Mucosa of stomach (tissue), 1 donor: ENCODE measurements at regions not wholly inside any gene's neighbourhood (a gene's known extent, or its start where the extent isn't known, plus 50 kb on each side); places are given as distances from the start of the nearest gene placed in this dataset.
"Not testable (repeated sequence)": the region's sequence is repeated elsewhere in the genome, so short reads cannot be mapped to it uniquely, and the experiment has no call there.

ENCODE experiments used
- H3K27me3 ChIP-seq: one replicate; pipeline ENCODE4 v1.7.0; 2013; ENCODE audit warnings: mild to moderate bottlenecking, low read length; ENCODE audit not compliant: control insufficient read depth, insufficient read depth
- H3K36me3 ChIP-seq: one replicate; pipeline ENCODE4 v1.7.0; 2013; ENCODE audit warnings: low read length; ENCODE audit not compliant: control insufficient read depth, insufficient read depth
- H3K4me1 ChIP-seq: one replicate; pipeline ENCODE4 v1.7.0; 2013; ENCODE audit warnings: mild to moderate bottlenecking, low read length; ENCODE audit not compliant: control insufficient read depth, insufficient read depth
- H3K4me3 ChIP-seq: one replicate; pipeline ENCODE4 v1.7.0; 2013; ENCODE audit warnings: low read length
- H3K9ac ChIP-seq: one replicate; pipeline ENCODE4 v1.7.0; 2013; ENCODE audit warnings: mild to moderate bottlenecking, low read length, moderate library complexity
- H3K9me3 ChIP-seq: one replicate; pipeline ENCODE4 v1.7.0; 2013; ENCODE audit warnings: mild to moderate bottlenecking, low read length, moderate library complexity; ENCODE audit not compliant: control insufficient read depth
- donor health status: Pancreatic carcinoma.

DNA sequence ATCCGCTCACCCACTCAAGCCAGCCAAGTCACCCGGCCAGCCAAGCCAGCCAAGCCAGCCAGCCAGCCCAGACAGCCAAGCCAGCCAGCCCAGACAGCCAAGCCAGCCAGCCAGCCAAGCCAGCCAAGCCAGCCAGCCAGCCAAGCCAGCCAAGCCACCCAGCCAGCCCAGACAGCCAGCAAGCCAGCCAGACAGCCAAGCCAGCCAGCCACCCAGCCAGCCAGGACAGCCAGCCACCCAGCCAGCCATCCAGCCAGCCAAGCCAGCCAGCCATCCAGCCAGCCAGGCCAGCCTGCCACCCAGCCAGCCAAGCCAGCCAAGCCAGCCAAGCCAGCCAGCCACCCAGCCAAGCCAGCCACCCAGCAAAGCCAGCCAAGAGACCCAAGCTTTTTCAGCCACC lies 316.8 kb upstream of the PLGLB2 start:
- H3K4me3 ChIP-seq, H3K9ac ChIP-seq, H3K9me3 ChIP-seq, H3K27me3 ChIP-seq, H3K36me3 ChIP-seq, H3K4me1 ChIP-seq: not testable (repeated sequence)

DNA sequence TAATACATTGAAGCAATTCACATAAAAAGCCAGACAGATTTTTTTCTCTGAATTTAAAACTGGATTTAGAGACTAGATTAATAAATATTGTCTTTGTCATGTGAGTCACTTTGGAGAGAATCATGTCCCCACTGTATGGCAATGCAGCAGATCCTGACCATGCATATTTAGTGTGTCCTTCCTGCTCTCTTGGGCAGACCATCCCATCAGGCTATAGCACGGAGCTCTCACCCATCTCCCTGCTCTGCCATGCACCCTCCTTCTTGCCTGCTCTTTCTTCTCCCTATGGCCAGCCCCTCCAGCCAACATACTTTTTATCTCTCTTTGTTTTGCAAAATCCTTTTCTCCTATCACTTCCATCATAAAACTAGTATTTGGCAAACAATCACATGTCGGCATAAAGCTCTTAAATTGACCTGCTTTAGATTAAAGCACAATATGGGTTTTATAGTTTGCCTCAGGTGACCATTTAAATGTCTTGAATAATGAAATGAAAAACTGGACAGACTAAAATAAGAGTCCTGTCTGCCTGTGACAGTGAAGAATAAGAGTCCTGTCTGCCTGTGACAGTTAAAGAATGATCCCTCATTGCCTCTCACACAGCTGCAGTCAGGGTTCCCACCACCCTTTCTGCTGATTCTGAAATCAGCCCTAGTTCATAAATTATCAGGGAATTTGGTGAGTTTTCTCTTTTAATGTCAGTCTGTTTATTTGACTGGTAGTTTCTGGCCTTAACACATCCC lies 315.0 kb upstream of the PLGLB2 start:
- not testable (repeated sequence) for H3K36me3 ChIP-seq, H3K9me3 ChIP-seq, H3K4me1 ChIP-seq, H3K27me3 ChIP-seq, H3K9ac ChIP-seq, H3K4me3 ChIP-seq

DNA sequence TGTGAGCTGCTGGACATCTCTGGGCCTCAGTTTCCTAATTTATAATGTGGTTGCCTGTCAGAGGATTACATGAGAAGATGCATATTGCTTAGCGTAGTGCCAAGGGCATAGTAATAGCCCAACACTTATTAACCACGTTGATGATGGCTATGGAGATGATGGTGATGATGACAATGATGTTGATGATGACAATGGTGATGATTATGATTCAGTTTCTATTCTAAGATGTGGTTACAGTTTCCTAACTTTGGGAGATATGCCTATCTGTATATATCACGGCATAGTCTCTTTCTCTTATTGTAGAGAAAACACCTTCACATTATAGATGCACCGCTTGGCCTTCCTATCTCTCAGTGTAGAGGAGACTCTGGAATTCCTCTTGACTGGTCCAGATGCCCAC lies 311.9 kb upstream of the PLGLB2 start:
- not testable (repeated sequence) for H3K9ac ChIP-seq, H3K4me1 ChIP-seq, H3K9me3 ChIP-seq, H3K4me3 ChIP-seq, H3K36me3 ChIP-seq, H3K27me3 ChIP-seq

DNA sequence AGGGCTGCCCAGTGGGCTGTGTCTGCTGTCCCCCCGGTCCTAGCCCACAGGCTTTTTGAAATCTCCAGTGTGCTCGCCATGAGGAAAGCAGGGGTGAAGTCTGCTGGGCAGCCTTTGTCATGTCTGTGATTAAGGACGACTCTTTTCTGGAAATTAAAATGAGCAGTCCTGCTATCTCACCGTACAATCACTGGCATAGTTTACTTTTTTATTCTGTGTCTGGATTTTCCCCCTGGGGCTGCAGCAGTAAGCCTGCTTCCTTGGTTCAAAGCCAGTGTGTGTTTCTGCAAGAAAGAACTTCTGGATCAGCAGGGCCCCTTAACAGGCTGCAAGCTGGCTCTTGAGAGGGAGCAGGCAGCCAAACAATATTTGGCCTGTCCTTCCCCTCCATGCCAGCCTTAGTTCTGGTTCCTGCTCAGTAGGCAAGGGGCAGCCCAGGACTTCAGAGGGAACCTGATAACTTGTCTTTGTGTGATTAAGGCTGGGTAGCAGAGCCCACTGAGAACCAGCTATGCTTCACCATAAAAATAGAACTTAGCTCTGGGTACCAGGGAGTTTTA lies 310.1 kb upstream of the PLGLB2 start:
- not testable (repeated sequence) for H3K9ac ChIP-seq, H3K36me3 ChIP-seq, H3K4me3 ChIP-seq, H3K27me3 ChIP-seq, H3K4me1 ChIP-seq, H3K9me3 ChIP-seq

DNA sequence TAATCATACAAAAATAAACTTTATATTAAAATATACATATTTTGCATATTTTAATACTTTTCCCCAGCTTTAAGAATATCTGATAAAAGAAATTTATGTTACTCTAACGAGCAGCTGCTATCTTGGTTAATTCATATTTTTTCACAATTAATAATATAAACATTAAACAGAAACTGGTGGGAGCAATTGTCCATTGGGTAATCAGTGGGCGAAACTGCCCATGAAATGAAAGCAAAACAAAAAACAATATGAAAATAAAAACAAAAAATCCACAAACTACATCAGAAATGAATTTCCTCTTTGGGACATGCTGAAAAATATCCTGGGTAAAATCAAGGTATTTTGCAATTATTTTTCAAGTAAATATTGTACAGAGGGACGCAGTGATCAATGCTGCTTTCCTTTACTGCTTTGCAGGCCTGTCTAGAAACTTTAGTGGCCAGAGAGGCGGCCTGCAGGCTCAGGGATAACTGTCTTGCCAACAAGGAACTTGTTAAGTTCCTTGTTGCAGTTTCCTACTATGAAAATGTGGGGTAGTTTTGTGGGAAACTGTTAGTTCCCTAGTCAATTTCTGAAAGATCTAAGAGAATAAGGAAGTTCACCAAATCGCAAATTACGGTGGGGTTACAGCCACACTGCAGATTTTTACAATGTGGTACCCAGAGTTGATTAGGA lies 309.0 kb upstream of the PLGLB2 start:
- H3K27me3 ChIP-seq, H3K4me1 ChIP-seq, H3K9ac ChIP-seq, H3K4me3 ChIP-seq, H3K9me3 ChIP-seq, H3K36me3 ChIP-seq: not testable (repeated sequence)

DNA sequence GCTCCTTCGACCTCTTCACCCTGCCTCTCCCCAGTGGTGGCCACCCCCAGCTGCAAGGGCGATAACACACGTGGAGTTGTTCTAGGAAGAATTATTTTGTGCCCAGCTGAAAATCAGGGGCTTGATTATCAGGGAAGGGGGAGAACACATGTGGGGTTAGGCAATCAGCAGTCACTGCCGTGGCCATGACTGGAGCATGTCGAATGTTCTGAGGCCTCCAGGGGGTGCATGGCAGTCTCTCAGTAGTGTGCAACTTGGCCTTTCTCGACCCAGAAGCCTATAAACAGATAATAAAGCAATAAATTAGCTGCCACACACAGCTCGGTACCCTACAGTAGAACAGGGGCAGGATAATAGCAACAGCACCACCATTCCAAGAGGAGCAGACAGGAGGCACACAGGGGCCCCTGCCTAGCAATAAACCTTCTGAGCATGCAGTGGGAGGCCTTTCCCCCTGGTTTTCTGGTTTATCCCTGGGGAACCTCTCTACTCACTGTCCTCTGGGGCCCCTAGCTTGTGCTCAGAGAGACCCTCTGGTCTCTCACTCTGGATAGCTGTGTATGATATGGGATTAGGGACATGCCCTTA lies 308.2 kb upstream of the PLGLB2 start:
- not testable (repeated sequence) for H3K27me3 ChIP-seq, H3K4me1 ChIP-seq, H3K9ac ChIP-seq, H3K36me3 ChIP-seq, H3K4me3 ChIP-seq, H3K9me3 ChIP-seq

DNA sequence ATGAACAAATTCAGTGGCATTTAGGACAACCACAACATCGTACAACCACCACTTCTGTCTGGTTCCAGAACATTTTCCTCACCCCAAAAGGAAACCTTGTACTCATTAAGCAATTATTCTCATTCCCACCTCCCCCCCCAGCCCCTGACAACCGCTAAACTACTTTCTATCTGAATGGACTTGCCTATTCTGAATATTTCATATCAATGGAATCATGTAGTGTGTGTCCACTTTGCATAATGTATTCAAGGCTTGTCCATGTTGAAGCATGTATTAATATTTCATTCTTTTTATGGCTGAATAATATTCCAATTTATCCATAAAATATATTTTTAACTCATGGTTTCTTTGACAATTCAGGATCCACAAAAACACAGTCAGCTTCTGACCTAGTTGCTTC lies 307.2 kb upstream of the PLGLB2 start:
- not testable (repeated sequence) for H3K4me1 ChIP-seq, H3K36me3 ChIP-seq, H3K9me3 ChIP-seq, H3K27me3 ChIP-seq, H3K4me3 ChIP-seq, H3K9ac ChIP-seq

DNA sequence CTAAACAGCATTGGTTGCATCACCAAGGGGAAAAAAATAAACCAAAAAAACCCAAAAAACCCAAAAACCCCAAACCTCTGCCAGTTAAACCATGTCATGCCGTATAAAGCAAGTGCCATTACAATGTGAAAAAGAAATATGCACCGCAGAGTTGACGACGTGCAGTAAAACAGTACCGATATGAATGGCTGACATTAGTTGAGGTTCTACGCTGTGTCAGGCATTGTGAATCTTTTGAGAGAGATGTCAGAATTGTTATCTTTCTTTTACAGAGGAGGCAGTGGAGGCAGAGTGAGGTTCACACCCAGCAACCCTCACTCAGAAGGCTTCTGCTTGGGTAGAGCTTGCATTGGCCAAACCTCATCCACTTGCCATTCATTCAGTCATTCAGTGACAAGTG lies 306.5 kb upstream of the PLGLB2 start:
- H3K4me3 ChIP-seq, H3K9ac ChIP-seq, H3K4me1 ChIP-seq, H3K9me3 ChIP-seq, H3K27me3 ChIP-seq, H3K36me3 ChIP-seq: not testable (repeated sequence)

DNA sequence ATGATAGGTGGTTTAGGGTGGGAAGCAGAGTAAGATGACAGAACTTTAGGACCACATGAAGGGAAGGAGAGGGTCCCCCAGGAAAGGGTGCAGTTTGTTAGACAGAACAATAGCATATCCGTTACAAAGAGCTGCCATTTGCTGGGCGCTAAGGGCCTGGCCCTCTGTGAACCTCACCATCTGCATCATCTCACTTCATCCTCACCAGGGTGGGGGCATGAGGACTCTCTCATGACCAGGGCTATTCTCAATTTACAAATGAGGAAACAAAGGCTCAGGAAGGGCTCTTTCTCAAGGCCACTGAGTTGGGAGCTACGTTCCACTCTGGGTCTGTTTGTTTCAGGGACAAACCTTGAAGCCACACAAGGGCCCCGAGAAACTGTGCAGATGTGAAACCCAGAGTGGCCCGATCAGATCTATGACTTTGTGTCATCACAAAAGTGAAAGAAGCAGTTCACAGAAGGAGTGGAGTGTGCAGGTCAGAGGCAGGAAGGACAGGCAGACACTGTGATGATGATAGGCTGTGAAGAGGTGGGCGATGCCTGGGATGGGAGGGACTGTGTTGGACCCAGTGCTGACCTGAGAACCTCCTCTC lies 304.8 kb upstream of the PLGLB2 start:
- H3K27me3 ChIP-seq, H3K4me1 ChIP-seq, H3K9me3 ChIP-seq, H3K9ac ChIP-seq, H3K4me3 ChIP-seq, H3K36me3 ChIP-seq: not testable (repeated sequence)

DNA sequence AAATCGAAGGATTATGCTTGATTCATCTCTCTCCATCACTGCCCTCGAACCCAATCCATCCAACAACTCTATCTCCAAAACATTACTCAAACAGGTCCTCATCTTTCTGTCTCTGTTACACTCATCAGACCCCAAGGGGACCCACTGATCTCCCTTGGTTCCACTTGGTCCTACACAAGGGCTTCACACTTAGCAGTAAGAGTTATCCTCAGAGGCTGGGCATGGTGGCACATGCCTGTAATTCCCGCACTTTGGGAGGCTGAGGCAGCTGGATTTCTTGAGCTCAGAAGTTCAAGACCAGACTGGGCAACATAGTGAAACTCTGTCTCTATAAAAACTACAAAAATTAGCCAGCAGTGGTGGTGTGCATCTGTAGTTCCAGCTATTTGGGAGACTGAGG lies 302.9 kb upstream of the PLGLB2 start:
- not testable (repeated sequence) for H3K4me3 ChIP-seq, H3K9me3 ChIP-seq, H3K9ac ChIP-seq, H3K4me1 ChIP-seq, H3K27me3 ChIP-seq, H3K36me3 ChIP-seq

DNA sequence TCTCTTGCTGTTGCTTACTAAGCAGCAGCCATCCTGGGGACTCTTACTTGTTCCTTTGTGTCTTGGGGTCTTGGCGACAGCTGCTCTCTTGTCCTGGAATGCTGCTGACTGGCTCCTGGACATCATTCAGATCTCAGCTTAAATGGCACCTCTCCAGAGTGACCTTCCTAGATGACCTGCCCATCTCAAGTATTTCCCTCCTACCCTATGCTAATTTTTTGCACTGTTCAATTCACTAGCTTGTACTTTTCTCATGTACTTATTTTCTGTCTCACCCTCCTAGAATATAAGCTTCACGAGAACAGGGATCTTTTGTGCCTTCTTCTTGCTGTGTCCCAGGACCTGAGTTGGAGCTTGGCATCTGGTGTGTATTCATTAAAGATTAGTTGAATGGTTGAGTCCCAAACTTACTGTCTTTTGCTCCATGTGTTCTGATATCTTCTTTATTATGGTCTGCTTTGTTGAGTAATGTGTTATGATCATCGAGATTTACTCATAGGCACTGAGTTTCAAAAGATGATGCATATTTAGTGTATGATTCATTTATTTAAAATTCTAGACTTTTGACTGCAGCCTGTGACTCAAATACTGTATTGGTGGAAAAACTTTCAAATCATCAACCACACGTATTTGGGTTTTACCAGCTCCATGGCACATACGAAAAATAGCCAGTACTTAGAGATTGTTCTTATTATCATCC lies 302.1 kb upstream of the PLGLB2 start:
- not testable (repeated sequence) for H3K9ac ChIP-seq, H3K9me3 ChIP-seq, H3K27me3 ChIP-seq, H3K4me1 ChIP-seq, H3K36me3 ChIP-seq, H3K4me3 ChIP-seq

DNA sequence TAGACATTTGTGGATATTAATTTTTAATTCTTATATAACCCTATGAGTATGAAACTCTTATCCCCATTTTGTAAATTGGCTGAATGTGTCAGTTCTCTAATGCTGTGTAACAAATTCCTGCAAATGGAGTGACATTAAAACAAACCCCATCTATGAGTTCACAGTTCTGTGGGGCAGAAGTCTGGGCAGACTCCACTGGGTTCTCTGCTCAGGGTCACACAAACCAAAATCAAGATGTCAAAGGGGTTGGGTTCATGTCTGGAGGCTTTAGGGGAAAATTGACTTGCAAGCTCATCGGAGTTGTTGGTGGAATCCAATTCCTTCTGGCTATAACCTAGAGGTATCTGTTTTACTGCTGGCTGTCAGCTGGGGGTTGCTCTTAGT lies 301.6 kb upstream of the PLGLB2 start:
- H3K27me3 ChIP-seq, H3K4me1 ChIP-seq, H3K36me3 ChIP-seq, H3K9ac ChIP-seq, H3K9me3 ChIP-seq, H3K4me3 ChIP-seq: not testable (repeated sequence)
